Body of pancreas (tissue), 4 donors: ENCODE measurements at regions not wholly inside any gene's neighbourhood (a gene's known extent, or its start where the extent isn't known, plus 50 kb on each side); places are given as distances from the start of the nearest gene placed in this dataset.

Experiments
- ATAC-seq: fragments of 150-250 bp; one replicate; pipeline ENCODE4 v1.9.1; 2016
- DNase-seq, 4 donors: peaks; one replicate each; pipeline ENCODE4 v3.0.0-alpha.2; 2019
- H3K27ac ChIP-seq, 4 donors: fragments of 200-600 bp; sonication (generic); 1 replicate in 3 of 4; 2 replicates in 1 of 4; pipeline versions ENCODE4 v1.5.1 to v1.6.1; 2016 to 2019; ENCODE audit warnings: mild to moderate bottlenecking in 1 of 4, mixed read lengths in 1 of 4, moderate library complexity in 1 of 4
- H3K27me3 ChIP-seq, 2 donors: fragments of 200-600 bp; sonication (generic); one replicate each; pipeline ENCODE4 v1.6.0; 2016; ENCODE audit warnings: mild to moderate bottlenecking in 1 of 2
- H3K36me3 ChIP-seq, 2 donors: fragments of 200-600 bp; sonication (generic); replicated peaks in 1 of 2; 2 replicates each; pipeline ENCODE4 v1.5.1; 2016; ENCODE audit warnings: low read depth in 2 of 2; ENCODE audit not compliant: insufficient read depth in 1 of 2
- H3K4me1 ChIP-seq: fragments of 200-600 bp; sonication (generic); one replicate; pipeline ENCODE4 v1.6.0; 2016
- H3K4me3 ChIP-seq, 2 donors: fragments of 200-600 bp; sonication (generic); 1 replicate in 1 of 2; 2 replicates in 1 of 2; pipeline ENCODE4 v1.5.1; 2016 to 2019
- H3K9me3 ChIP-seq, 3 donors: fragments of 200-600 bp; sonication (generic); 1 replicate in 2 of 3; 2 replicates in 1 of 3; pipeline ENCODE4 v1.5.1; 2016
- CTCF ChIP-seq, 7 experiments: fragments of 450-650 bp in 4 of 7; fragments of 200-600 bp in 3 of 7; sonication (generic) in 3 of 7; IDR thresholded peaks; one replicate each; pipeline ENCODE4 v1.5.1; 2016 to 2019; ENCODE audit warnings: antibody characterized with exemption in 7 of 7
- POLR2A ChIP-seq, 3 donors: fragments of 450-650 bp; IDR thresholded peaks; one replicate each; pipeline ENCODE4 v1.6.1; 2016; ENCODE audit warnings: antibody characterized with exemption in 3 of 3, mild to moderate bottlenecking in 2 of 3
- WGBS, 2 donors: methylation state at CpG; one replicate each; pipeline ENCODE4 v1.1.5; 2017; 5-methylcytosine and 5-hydroxymethylcytosine counted together
- intact Hi-C: fragments of 100-400 bp; cut with DNase I; formaldehyde crosslinking; loops from one replicate; pipeline ENCODE4 v1.15.1; 2023

GRCh38 chr7:45358287-45358686 lies 200.7 kb downstream of the RAMP3 start:
- WGBS, 2 donors, result 69 to 79% methylated on average over 3 of the region's 3 CpGs
- intact Hi-C loops, result no loop called here
- no peak for DNase-seq
- Histone ChIP-seq H3K27ac (no peak overlapping the region), H3K9me3 (no peaks in the 10 kb centered on the region), H3K36me3 (no peaks in the 10 kb centered on the region), H3K27me3 (no peaks in the 10 kb centered on the region), H3K4me3 (no peak overlapping the region), H3K4me1 (no peaks in the 10 kb centered on the region)
- no peak for ATAC-seq
- TF ChIP-seq CTCF (IDR thresholded peaks at IDR 0.05) (no peak), POLR2A (IDR thresholded peaks at IDR 0.05) (no peak)

- intact Hi-C loops, result no loop called here
- no peak for TF ChIP-seq CTCF (IDR thresholded peaks at IDR 0.05)
- no peak for TF ChIP-seq POLR2A (IDR thresholded peaks at IDR 0.05)
- no peaks in the 10 kb centered on the region for H3K27me3 ChIP-seq
- no peak overlapping the region for H3K4me3 ChIP-seq
- no peaks in the 10 kb centered on the region for H3K9me3 ChIP-seq
- no peaks in the 10 kb centered on the region for H3K4me1 ChIP-seq
- 73 to 79% methylated on average over 1 of the region's 1 CpG for WGBS, 2 donors
- H3K36me3 ChIP-seq, result no peaks in the 10 kb centered on the region
- ATAC-seq, result no peak
- H3K27ac ChIP-seq, result no peak overlapping the region
- DNase-seq, result no peak
Observed at GRCh38 chr7:45359250-45359649, 201.7 kb downstream of the RAMP3 start.

DNA sequence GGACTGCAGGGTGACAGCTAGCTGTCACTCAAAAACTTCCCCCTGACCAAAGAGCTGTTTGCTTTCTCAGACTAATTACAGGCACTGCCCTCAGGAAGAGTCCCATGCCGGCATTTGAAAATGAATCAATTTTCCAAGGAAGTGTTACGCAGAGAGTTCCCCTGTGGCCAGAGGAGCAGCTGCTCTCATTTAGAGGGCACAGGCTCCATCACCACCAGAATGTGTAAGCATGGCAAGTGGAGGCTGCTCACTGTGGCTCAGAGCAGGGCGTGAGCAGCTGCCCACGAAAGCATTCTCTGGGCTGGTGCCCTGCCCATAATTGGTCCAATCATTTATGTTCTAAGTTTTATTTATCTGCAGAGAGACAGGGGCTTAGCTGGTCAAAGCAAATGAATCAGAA lies 202.2 kb downstream of the RAMP3 start:
- TF ChIP-seq POLR2A (IDR thresholded peaks at IDR 0.05), result no peak
- no peak for TF ChIP-seq CTCF (IDR thresholded peaks at IDR 0.05)

GRCh38 chr7:45363669-45364068 lies 206.1 kb downstream of the RAMP3 start:
- Histone ChIP-seq H3K4me3 (no peak overlapping the region), H3K9me3 (no peaks in the 10 kb centered on the region), H3K4me1 (no peaks in the 10 kb centered on the region), H3K36me3 (no peaks in the 10 kb centered on the region), H3K27ac (no peak overlapping the region), H3K27me3 (no peaks in the 10 kb centered on the region)
- TF ChIP-seq CTCF (IDR thresholded peaks at IDR 0.05) (no peak), POLR2A (IDR thresholded peaks at IDR 0.05) (no peak)
- ATAC-seq, result no peak
- no peak for DNase-seq
- 24 to 25% methylated on average over 7 of the region's 7 CpGs for WGBS, 2 donors
- intact Hi-C loops, result no loop called here

More for the DNA sequence above, 202.2 kb downstream of the RAMP3 start:
- Histone ChIP-seq H3K27ac (no peak overlapping the region), H3K4me1 (no peaks in the 10 kb centered on the region), H3K4me3 (no peak overlapping the region), H3K36me3 (no peaks in the 10 kb centered on the region), H3K27me3 (no peaks in the 10 kb centered on the region), H3K9me3 (no peaks in the 10 kb centered on the region)
- 66 to 90% methylated on average over 2 to 4 of the region's 4 CpGs for WGBS, 2 donors
- ATAC-seq (no peak), DNase-seq (no peak)
- intact Hi-C loops, result no loop called here

GRCh38 chr7:45365341-45365740 lies 207.8 kb downstream of the RAMP3 start:
- Histone ChIP-seq H3K27ac (no peak overlapping the region), H3K9me3 (no peaks in the 10 kb centered on the region), H3K36me3 (no peaks in the 10 kb centered on the region), H3K4me3 (no peak overlapping the region), H3K4me1 (no peaks in the 10 kb centered on the region), H3K27me3 (no peaks in the 10 kb centered on the region)
- 47 to 67% methylated on average over 4 of the region's 4 CpGs for WGBS, 2 donors
- intact Hi-C loops, result no loop called here
- TF ChIP-seq CTCF (IDR thresholded peaks at IDR 0.05) (no peak), POLR2A (IDR thresholded peaks at IDR 0.05) (no peak)
- ATAC-seq (no peak), DNase-seq (no peak)
